Fibroblast of villous mesenchyme (primary cell): ENCODE measurements at regions not wholly inside any gene's neighbourhood (a gene's known extent, or its start where the extent isn't known, plus 50 kb on each side); places are given as distances from the start of the nearest gene placed in this dataset.

Experiments used
- DNase-seq: peaks from one replicate; pipeline ENCODE4 v3.0.0-alpha.2; 2010; ENCODE audit warnings: low read depth
- H3K4me3 ChIP-seq: 2 replicates; pipeline ENCODE4 v1.5.1; 2011; ENCODE audit warnings: low read depth, mild to moderate bottlenecking, low read length
- TF ChIP-seq, protein P1 (sequence below): IDR thresholded peaks from 2 replicates; pipeline ENCODE4 v1.5.1; 2012; ENCODE audit warnings: low read depth, mild to moderate bottlenecking, low read length; ENCODE audit not compliant: insufficient read depth

DNA sequence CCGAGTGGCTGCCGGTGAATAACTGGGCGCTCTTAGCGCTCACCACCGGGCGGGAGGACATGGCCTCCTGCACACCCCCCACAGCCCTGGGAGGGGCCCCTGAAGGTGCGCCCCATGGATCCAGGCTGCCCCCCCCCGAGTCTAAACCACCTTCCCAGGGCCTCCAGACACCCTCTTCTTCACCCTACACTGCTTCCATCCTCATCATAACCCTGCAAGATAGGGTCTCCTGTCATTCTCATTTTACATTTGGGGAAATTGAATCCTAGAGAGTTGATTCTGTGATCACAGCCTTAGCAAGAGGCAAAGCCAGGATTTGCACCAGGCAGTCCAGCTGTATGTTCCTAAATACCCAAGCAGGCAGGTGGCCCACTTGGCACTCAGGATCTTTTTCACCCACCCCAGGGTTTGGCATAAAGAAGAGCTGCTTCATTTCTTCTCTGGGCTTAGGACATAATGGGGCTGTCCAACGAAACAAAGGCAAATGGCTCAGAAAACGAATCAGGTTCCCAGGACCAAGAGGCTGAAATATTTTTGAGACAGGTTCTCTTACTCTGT is 110.8 kb downstream of the PTPRS start:
- no peak for DNase-seq
- TF ChIP-seq, protein P1, sequence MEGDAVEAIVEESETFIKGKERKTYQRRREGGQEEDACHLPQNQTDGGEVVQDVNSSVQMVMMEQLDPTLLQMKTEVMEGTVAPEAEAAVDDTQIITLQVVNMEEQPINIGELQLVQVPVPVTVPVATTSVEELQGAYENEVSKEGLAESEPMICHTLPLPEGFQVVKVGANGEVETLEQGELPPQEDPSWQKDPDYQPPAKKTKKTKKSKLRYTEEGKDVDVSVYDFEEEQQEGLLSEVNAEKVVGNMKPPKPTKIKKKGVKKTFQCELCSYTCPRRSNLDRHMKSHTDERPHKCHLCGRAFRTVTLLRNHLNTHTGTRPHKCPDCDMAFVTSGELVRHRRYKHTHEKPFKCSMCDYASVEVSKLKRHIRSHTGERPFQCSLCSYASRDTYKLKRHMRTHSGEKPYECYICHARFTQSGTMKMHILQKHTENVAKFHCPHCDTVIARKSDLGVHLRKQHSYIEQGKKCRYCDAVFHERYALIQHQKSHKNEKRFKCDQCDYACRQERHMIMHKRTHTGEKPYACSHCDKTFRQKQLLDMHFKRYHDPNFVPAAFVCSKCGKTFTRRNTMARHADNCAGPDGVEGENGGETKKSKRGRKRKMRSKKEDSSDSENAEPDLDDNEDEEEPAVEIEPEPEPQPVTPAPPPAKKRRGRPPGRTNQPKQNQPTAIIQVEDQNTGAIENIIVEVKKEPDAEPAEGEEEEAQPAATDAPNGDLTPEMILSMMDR = no peak
- H3K4me3 ChIP-seq = no peak overlapping the region

DNA sequence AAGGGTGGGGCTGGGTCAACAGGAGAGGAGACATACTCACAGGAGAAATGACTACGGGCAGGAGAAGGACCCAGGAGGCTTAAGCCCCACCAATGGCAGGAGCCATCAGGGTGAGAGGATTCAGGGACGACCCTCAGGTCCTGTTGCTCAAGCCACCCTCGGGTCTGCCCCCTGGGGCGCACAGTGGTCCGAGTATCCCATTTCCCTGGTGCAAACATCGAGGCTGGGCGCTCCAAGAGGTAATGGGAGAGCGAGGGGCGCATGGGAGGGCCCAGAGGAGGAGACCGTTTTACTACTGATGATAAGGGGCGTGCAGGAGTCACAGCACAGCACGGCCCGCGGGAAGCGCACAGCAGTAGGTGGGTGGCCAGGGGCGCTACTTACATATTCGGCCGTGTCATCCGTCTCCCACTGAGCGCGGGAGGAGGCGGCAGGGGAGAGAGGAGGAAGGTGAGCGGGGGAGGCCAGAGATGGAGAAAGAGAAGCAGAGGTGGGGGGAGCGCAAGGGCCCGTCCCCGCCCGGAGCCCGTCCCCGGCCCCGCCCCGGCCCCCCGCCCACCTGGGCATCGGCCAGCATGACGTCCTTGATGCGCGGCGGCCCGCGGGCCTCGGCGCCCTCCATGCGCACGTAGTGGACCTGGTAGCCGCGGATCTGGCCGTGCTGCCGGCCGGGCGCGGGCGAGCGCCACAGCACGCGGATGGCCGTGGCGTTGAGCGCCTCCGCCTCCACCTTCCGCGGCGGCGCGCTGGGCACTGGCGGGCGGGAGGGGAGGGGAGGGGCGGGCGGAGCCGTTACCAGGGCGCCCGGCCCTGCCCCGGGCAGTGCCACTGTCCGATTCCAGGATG is 111.5 kb downstream of the PTPRS start:
- H3K4me3 ChIP-seq = no peak overlapping the region
- DNase-seq = no peak
- TF ChIP-seq, protein P1 = no peak

DNA sequence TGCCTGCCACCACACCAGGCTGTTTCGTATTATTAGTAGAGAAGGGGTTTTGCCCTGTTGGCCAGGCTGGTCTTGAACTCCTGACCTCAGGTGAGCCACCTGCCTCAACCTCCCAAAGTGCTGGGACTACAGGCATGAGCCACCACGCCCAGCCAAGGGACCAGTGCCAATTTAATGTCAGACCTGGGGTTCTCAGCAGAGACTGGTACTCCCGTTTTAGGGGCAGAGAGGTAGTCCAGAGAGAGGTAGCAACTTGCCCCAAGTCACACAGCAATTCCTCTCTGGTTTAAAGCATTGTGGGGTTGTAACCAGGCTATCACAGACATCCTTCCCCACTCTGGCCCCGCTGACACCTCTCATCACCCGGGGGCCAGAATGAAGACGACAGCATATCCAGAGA is 112.1 kb downstream of the PTPRS start:
- TF ChIP-seq, protein P1 = no peak
- no peak for DNase-seq

DNA sequence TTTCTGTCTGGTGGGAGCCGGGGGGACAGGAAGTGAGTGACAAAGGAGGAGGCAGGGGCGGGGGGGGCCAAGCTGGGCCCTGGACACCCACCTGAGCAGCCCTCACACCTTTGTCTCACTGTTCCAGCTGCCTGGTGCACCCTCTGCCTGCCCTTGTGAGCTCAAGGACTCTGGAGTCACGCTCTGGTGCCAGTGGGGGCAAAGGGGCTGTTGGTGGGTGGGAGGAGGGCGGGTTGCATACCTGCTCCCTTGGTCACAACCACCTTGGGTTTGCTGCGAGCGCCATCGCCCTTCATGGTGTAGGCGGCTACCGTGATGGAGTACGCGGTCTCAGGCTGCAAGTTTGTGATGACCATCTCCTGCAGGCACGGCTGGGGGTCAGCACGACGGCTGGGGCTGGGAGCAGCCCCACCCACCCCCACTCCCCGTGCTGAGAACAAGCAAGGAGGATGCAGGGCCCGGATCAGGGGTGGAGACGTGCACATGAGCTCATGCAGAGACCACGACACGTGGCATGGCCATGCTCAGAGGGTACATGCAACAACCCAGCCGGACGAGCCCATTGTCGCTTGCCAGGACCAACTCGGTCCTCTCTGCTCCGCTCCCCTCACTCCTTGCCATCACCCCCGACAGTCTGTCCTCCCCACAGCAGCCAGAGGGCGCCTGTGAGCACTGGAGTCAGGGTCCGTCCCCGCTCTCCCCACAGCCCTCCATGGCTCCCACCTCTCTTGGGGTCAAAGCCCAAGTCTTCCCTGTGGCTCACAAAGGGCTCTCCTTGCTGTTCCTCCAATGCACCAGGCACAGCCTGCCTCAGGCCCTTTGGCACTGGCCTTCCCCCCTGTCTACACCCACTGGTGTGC is 114.9 kb downstream of the PTPRS start:
- TF ChIP-seq, protein P1 = peak; percentile 52
- no peak for DNase-seq
- H3K4me3 ChIP-seq = no peak overlapping the region

More for the DNA sequence above, 112.1 kb downstream of the PTPRS start:
- H3K4me3 ChIP-seq = no peak overlapping the region

DNA sequence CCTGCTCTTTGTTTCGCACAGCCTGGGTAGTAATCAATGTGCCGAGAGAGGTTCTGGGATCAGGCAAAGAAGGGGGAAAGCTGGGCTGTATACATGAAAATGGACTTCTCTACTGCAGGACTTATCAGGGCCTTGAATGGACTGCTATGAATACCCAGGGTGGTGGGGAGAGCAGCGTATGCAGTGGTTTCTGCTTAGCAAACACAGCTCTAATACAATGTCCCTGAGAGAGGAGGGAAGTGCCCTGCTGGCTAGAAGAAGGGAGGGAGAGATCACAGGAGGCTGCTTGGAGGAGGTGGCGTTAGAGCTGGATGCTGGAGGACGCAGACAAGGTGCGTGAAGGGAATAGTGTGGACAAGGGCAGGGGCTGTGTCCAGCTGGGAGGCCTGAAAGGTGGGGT is 116.1 kb downstream of the PTPRS start:
- no peak for DNase-seq
- H3K4me3 ChIP-seq = no peak overlapping the region
- TF ChIP-seq, protein P1 = no peak

DNA sequence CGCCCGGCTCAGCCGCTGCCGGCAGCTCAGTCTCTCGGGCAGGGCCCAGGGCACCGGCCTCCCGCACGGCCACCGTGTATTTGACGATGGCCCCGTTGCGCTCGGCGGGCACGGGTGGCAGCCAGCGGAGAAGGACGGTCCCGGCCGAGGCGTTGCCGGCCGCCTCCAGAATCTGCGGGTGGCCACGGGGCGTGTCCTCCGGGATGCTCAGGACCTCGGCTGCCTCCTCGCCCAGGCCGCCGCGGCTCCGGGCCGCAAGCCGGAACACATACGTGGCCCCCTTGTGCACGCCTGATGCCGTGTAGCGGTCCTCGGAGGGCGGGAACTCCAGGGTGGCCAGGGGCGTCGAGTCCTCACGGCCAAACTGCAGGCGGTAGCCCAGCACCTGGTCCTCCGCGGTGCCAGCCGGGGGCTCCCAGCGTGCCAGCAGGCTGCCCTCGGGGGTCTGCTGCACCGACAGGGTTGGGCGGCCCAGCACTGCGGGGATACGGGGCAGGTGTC is 117.7 kb downstream of the PTPRS start:
- DNase-seq = no peak
- TF ChIP-seq, protein P1 = no peak
- no peak overlapping the region for H3K4me3 ChIP-seq
